ENCODE measurements at regions not wholly inside any gene's neighbourhood (a gene's known extent, or its start where the extent isn't known, plus 50 kb on each side); places are given as distances from the start of the nearest gene placed in this dataset.

GRCh38 chrX:23246001-23246400 lies 88.6 kb upstream of the PTCHD1 start:
- no peak for TF ChIP-seq RAD21 (conservative IDR thresholded peaks at IDR 0.05 in 1 of 2, IDR thresholded peaks at IDR 0.05 in 1 of 2)
- no peak for TF ChIP-seq POLR2A (IDR thresholded peaks at IDR 0.05; ENCODE audit: low read length)
- TF ChIP-seq SMC3 (IDR thresholded peaks at IDR 0.05) = no peak
- TF ChIP-seq CTCF (IDR thresholded peaks at IDR 0.05) = no peak
- no peak for TF ChIP-seq E2F6 (IDR thresholded peaks at IDR 0.05; ENCODE audit: borderline replicate concordance, low read depth)
